ENCODE measurements at regions not wholly inside any gene's neighbourhood (a gene's known extent, or its start where the extent isn't known, plus 50 kb on each side); places are given as distances from the start of the nearest gene placed in this dataset.

DNA sequence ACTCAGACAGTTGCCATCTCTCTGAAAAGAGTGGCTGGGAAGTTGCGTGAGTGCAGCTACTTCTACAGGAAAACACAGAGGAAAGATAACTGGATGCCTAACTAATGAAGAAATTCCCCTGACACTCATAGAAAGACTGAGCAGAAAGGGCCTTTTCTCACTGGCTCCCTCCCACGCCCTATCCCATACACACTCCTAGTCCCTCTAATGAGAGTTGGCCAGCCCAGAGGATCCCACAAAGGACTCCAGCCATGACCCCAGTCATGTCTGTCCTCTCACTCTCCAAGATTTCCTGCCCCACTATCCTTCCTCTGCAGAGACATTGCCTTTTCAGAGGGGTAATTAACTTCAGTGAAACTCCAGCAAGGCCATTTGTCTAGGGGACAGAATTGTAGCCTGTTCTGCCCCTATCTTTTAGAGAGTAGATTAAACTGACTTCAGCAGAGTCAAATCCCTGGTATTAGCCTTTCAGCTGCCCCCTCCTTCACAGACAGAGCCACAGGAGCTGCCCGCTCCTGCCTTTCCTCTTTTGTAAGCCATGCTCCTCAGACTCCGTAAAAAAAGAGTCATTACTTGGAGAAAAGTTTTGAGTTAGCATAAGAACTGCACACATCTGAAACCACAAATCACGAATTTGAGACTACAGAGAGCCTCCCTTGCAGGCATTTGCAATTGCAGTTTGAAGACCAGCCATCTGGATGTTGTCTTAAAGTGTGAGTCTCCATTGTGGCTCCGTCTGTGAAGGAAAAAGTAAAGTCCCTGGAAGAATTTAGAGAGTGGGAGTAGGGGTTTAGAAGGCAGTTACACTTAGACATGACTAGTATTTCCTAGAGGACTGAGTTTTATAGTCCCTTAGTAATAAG lies 129.1 kb upstream of the SEMA6D start:
- Mint-ChIP-seq H3K36me3 (ENCODE audit: insufficient read depth) (peaks cover 3% of the 10 kb centered on the region), H3K27me3 (no peaks in the 10 kb centered on the region), H3K4me3 (no peak overlapping the region), H3K4me1 (ENCODE audit: low read depth in 2 of 2) (no peaks in the 10 kb centered on the region), H3K9me3 (peaks cover 0 to 3% of the 10 kb centered on the region in 2 donors), H3K27ac (no peak overlapping the region)
- no peak for ATAC-seq (replicated peaks)
- no peak for DNase-seq

- Mint-ChIP-seq H3K4me1 (ENCODE audit: low read depth in 2 of 2) (no peaks in the 10 kb centered on the region), H3K27ac (no peak overlapping the region), H3K36me3 (ENCODE audit: insufficient read depth) (no peaks in the 10 kb centered on the region), H3K4me3 (no peak overlapping the region), H3K9me3 (peaks cover 0 to 3% of the 10 kb centered on the region in 2 donors), H3K27me3 (no peaks in the 10 kb centered on the region)
- DNase-seq (no peak), ATAC-seq (replicated peaks) (no peak)
These were observed 128.3 kb upstream of the SEMA6D start for GRCh38 chr15:47588958-47589357.

GRCh38 chr15:47598996-47599395 lies 118.3 kb upstream of the SEMA6D start:
- Mint-ChIP-seq H3K36me3 (ENCODE audit: insufficient read depth) (no peaks in the 10 kb centered on the region), H3K27me3 (no peaks in the 10 kb centered on the region), H3K4me1 (ENCODE audit: low read depth in 2 of 2) (no peaks in the 10 kb centered on the region), H3K4me3 (no peak overlapping the region), H3K27ac (no peak overlapping the region), H3K9me3 (peaks cover 8 to 10% of the 10 kb centered on the region in 2 donors)
- ATAC-seq (replicated peaks) = no peak
- DNase-seq = no peak

DNA sequence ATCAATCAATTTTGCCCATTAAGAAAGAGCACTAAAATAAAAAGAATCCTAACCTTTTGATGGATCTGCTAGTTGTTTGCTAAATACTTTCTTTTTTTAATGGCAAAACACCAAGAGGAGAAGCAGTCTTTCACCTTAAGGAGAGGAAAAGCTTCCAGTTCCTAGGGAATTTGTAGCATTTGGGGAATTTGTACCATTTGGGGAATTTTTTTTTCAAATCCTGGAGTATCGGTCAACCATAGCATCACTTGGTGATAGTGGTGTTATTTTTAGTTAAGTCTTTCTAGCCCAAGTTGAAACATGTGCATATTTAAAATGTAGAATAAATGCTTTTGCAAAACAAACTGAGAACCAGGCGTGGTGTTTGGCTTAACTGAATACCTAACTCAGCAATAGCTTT lies 117.5 kb upstream of the SEMA6D start:
- DNase-seq (no peak), ATAC-seq (replicated peaks) (no peak)
- H3K9me3 Mint-ChIP-seq = peaks cover 1 to 6% of the 10 kb centered on the region in 2 donors
- no peaks in the 10 kb centered on the region for H3K4me1 Mint-ChIP-seq (ENCODE audit: low read depth in 2 of 2)
- H3K4me3 Mint-ChIP-seq = no peak overlapping the region
- no peaks in the 10 kb centered on the region for H3K27me3 Mint-ChIP-seq
- no peak overlapping the region for H3K27ac Mint-ChIP-seq
- no peaks in the 10 kb centered on the region for H3K36me3 Mint-ChIP-seq (ENCODE audit: insufficient read depth)

- Mint-ChIP-seq H3K27ac (no peak overlapping the region), H3K4me3 (no peak overlapping the region), H3K4me1 (ENCODE audit: low read depth in 2 of 2) (no peaks in the 10 kb centered on the region), H3K27me3 (no peaks in the 10 kb centered on the region), H3K36me3 (ENCODE audit: insufficient read depth) (no peaks in the 10 kb centered on the region), H3K9me3 (peaks cover 3 to 8% of the 10 kb centered on the region in 2 donors)
- DNase-seq (no peak), ATAC-seq (replicated peaks) (no peak)
These were observed 115.2 kb upstream of the SEMA6D start for GRCh38 chr15:47602121-47602520.

DNA sequence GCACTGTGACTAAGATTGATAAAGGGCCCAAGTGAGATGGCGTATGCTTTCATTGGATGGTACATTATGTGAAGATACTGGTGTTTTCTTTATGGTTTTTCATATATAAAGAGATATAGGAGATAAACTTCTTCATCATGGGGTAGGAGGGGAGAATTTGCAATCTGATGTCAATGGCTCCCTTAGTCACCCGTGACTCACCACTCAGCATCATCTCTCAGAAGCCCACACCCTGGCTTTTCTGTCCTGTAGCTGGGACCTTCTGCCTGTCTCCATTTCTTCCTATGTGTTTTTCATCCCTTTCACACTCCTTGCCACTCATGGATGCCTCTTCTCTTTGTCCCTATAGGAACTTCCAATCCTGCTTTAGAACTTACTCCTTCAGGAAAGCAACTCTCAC lies 114.3 kb upstream of the SEMA6D start:
- H3K27me3 Mint-ChIP-seq = no peaks in the 10 kb centered on the region
- ATAC-seq (replicated peaks) = no peak
- H3K4me3 Mint-ChIP-seq = no peak overlapping the region
- no peak for DNase-seq
- H3K36me3 Mint-ChIP-seq (ENCODE audit: insufficient read depth) = no peaks in the 10 kb centered on the region
- H3K27ac Mint-ChIP-seq = no peak overlapping the region
- no peaks in the 10 kb centered on the region for H3K4me1 Mint-ChIP-seq (ENCODE audit: low read depth in 2 of 2)
- H3K9me3 Mint-ChIP-seq = peaks cover 3 to 8% of the 10 kb centered on the region in 2 donors

DNA sequence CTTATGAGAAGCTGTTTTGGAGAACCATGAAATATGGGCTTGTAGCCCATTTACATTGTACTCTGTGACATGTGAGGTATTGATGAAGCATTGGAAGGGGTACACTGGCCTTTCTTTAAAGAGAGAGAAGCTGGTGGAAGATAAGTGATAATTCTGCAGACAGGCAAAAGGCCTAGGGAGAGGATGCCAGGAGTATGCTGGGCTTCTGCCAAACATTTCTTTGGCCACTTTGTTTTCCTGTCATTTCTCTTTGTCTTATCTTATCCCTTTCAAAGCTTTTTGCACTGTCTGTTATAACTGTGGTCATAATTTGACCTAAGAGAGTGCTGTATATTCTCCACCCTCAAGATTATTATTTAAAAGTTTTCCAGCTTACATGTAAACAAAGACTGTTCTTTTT lies 109.6 kb upstream of the SEMA6D start:
- Mint-ChIP-seq H3K4me3 (no peak overlapping the region), H3K27me3 (no peaks in the 10 kb centered on the region), H3K9me3 (peaks cover 0 to 8% of the 10 kb centered on the region in 2 donors), H3K27ac (no peak overlapping the region), H3K36me3 (ENCODE audit: insufficient read depth) (no peaks in the 10 kb centered on the region), H3K4me1 (ENCODE audit: low read depth in 2 of 2) (no peaks in the 10 kb centered on the region)
- no peak for ATAC-seq (replicated peaks)
- no peak for DNase-seq

GRCh38 chr15:47609693-47610092 lies 107.6 kb upstream of the SEMA6D start:
- ATAC-seq (replicated peaks) (no peak), DNase-seq (no peak)
- Mint-ChIP-seq H3K36me3 (ENCODE audit: insufficient read depth) (no peaks in the 10 kb centered on the region), H3K4me1 (ENCODE audit: low read depth in 2 of 2) (no peaks in the 10 kb centered on the region), H3K27ac (no peak overlapping the region), H3K9me3 (peaks cover 2 to 13% of the 10 kb centered on the region in 2 donors), H3K4me3 (no peak overlapping the region), H3K27me3 (no peaks in the 10 kb centered on the region)

DNA sequence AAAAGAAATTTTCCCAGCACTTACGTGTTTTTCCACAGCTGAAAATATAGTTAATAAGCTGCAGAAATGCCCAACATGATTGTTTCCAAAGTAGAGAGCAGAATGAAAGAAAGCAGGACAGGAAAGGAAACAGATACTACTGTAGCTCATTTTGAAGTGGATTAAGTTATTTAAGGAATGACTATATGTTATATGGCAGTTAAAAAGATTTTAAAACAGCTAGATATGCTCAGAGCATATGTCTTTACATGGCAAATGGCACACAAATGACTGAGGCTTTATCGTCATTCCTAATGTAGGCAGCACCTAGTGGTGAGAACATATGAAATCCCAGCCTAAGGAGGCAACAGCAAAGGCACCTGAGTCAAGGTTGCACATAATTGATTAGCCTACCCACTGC lies 106.6 kb upstream of the SEMA6D start:
- Mint-ChIP-seq H3K36me3 (ENCODE audit: insufficient read depth) (no peaks in the 10 kb centered on the region), H3K4me3 (no peak overlapping the region), H3K27me3 (no peaks in the 10 kb centered on the region), H3K4me1 (ENCODE audit: low read depth in 2 of 2) (no peaks in the 10 kb centered on the region), H3K9me3 (peaks cover 2 to 8% of the 10 kb centered on the region in 2 donors), H3K27ac (no peak overlapping the region)
- ATAC-seq (replicated peaks) (no peak), DNase-seq (no peak)

DNA sequence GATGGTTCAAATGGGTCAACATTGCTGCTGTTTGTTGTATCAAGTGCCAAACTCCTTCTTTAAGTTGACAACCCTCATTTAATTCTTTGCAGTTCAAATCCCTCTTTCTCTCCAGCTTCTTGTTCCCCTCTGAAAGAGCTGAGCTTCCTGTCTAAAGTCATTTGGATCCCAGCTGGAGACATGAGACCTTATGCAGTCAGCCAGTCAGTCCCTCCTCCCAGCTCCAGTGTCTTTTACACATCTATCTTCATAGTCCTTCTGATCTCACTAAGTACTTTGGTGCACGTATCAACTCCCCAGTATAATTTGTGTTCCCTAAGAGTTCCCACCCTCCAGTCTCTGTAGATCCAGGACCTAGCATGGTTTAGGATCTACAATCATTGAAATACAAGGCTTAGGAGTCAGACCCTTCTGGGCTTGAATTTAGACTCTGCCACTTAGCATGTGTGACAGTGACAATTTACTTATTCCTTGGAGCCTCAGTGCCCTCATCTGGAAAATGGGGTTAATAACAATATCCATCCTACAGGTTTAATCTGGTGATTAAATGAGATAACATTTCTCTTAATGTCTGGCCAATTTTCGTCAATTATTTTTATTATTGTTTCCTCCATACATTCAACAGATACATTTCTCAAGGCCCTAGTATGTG lies 102.8 kb upstream of the SEMA6D start:
- Mint-ChIP-seq H3K9me3 (peaks cover 2 to 7% of the 10 kb centered on the region in 2 donors), H3K4me3 (no peak overlapping the region), H3K36me3 (ENCODE audit: insufficient read depth) (no peaks in the 10 kb centered on the region), H3K4me1 (ENCODE audit: low read depth in 2 of 2) (no peaks in the 10 kb centered on the region), H3K27me3 (no peaks in the 10 kb centered on the region), H3K27ac (no peak overlapping the region)
- DNase-seq (no peak), ATAC-seq (replicated peaks) (no peak)

DNA sequence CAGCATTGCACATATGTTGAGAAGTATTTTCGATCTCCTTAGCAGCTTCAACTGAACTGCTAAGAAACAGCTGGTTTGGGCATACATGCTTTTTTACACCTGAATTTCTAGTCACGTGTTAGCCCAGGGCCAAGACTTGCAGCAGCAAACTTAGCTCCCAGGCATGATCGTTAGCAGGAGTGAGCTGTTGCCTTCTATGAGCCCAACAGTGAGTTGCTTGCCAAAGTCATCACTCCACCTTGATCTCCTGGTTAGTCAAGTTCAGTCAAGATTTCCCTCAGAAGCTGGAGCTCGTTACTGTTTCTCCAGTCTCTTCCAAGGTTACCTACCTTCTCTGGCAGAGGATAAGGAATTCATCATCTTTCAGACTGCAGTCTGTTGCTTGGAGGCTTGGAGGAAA lies 100.4 kb upstream of the SEMA6D start:
- DNase-seq (no peak), ATAC-seq (replicated peaks) (no peak)
- H3K36me3 Mint-ChIP-seq (ENCODE audit: insufficient read depth) = no peaks in the 10 kb centered on the region
- H3K4me3 Mint-ChIP-seq = no peak overlapping the region
- H3K4me1 Mint-ChIP-seq (ENCODE audit: low read depth in 2 of 2) = no peaks in the 10 kb centered on the region
- no peak overlapping the region for H3K27ac Mint-ChIP-seq
- peaks cover 2 to 7% of the 10 kb centered on the region in 2 donors for H3K9me3 Mint-ChIP-seq
- H3K27me3 Mint-ChIP-seq = no peaks in the 10 kb centered on the region

DNA sequence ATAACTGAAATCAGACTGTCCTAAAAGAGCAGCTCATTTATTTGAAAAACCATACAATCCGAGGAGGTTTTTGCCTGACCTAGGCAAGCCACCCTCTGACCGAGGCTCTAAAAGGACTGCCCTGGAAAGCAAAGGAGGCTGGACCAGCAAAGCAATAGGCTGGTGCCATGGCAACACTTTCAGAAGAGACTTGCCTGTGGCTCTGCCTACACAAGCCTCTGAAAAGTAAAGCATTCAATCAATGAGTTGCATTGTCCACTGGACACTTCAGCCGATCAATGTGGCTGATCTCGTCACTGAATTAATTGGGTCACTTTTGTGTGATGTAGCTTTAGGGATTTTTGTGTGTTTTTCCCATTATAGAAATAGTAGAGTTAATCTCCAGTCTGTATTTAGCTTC lies 99.1 kb upstream of the SEMA6D start:
- Mint-ChIP-seq H3K36me3 (ENCODE audit: insufficient read depth) (no peaks in the 10 kb centered on the region), H3K27ac (no peak overlapping the region), H3K4me3 (no peak overlapping the region), H3K4me1 (ENCODE audit: low read depth in 2 of 2) (no peaks in the 10 kb centered on the region), H3K9me3 (peaks cover 0 to 7% of the 10 kb centered on the region in 2 donors), H3K27me3 (no peaks in the 10 kb centered on the region)
- no peak for ATAC-seq (replicated peaks)
- DNase-seq = no peak

GRCh38 chr15:47620960-47621681 lies 96.2 kb upstream of the SEMA6D start:
- Mint-ChIP-seq H3K9me3 (peaks cover 0 to 6% of the 10 kb centered on the region in 2 donors), H3K4me1 (ENCODE audit: low read depth in 2 of 2) (no peaks in the 10 kb centered on the region), H3K27ac (no peak overlapping the region)

More at GRCh38 chr15:47620960-47621681, 96.2 kb upstream of the SEMA6D start:
- no peaks in the 10 kb centered on the region for H3K27me3 Mint-ChIP-seq
- H3K36me3 Mint-ChIP-seq (ENCODE audit: insufficient read depth) = no peaks in the 10 kb centered on the region
- DNase-seq (no peak), ATAC-seq (replicated peaks) (no peak)
- no peak overlapping the region for H3K4me3 Mint-ChIP-seq
